Urothelium cell line (cell line): ENCODE measurements at regions not wholly inside any gene's neighbourhood (a gene's known extent, or its start where the extent isn't known, plus 50 kb on each side); places are given as distances from the start of the nearest gene placed in this dataset.

ENCODE experiments used
- DNase-seq: peaks from one replicate; pipeline ENCODE4 v3.0.0; 2011; ENCODE audit warnings: low spot score, mixed read lengths
- FAIRE-seq: peaks from 2 replicates; lab custom pipeline; 2011; peaks lifted over from hg19 to GRCh38; lab: Jason Lieb, UNC

GRCh38 chr10:126844406-126844805 is 60.8 kb upstream of the DOCK1 start:
- DNase-seq (peak; percentile 25), FAIRE-seq (no peak)

- no peak for FAIRE-seq
- DNase-seq: no peak
These were observed 58.8 kb upstream of the DOCK1 start for GRCh38 chr10:126846469-126846868.

GRCh38 chr10:126846959-126847358 is 58.3 kb upstream of the DOCK1 start:
- no peak for DNase-seq

GRCh38 chr10:126847666-126848065 is 57.6 kb upstream of the DOCK1 start:
- no peak for FAIRE-seq
- DNase-seq: no peak

More at GRCh38 chr10:126846959-126847358, 58.3 kb upstream of the DOCK1 start:
- FAIRE-seq: no peak

- DNase-seq: no peak
- FAIRE-seq: no peak
These were observed 55.6 kb upstream of the DOCK1 start for GRCh38 chr10:126849646-126850045.

- DNase-seq: no peak
- no peak for FAIRE-seq
These were observed 53.7 kb upstream of the DOCK1 start for GRCh38 chr10:126851414-126852108.

GRCh38 chr10:126854726-126855495 is 50.3 kb upstream of the DOCK1 start:
- FAIRE-seq: no peak
- no peak for DNase-seq
